ENCODE measurements at regions not wholly inside any gene's neighbourhood (a gene's known extent, or its start where the extent isn't known, plus 50 kb on each side); places are given as distances from the start of the nearest gene placed in this dataset.

GRCh38 chr7:131249483-131249882, 78.2 kb upstream of the MKLN1 start:
- DNase-seq (ENCODE audit: low read depth, low spot score), result no peak

- DNase-seq (ENCODE audit: low read depth, low spot score), result peak; percentile 32
Measured at GRCh38 chr7:131250331-131250730, 77.3 kb upstream of the MKLN1 start.

- no peak for DNase-seq (ENCODE audit: low read depth, low spot score)
Measured at GRCh38 chr7:131251371-131251770, 76.3 kb upstream of the MKLN1 start.

- no peak for DNase-seq (ENCODE audit: low read depth, low spot score)
Measured at GRCh38 chr7:131252976-131253375, 74.7 kb upstream of the MKLN1 start.

- DNase-seq (ENCODE audit: low read depth, low spot score), result no peak
Measured at GRCh38 chr7:131254211-131254610, 73.5 kb upstream of the MKLN1 start.

GRCh38 chr7:131255242-131255641, 72.4 kb upstream of the MKLN1 start:
- no peak for DNase-seq (ENCODE audit: low read depth, low spot score)

- DNase-seq (ENCODE audit: low read depth, low spot score), result no peak
Measured at GRCh38 chr7:131261476-131261994, 66.1 kb upstream of the MKLN1 start.

- DNase-seq (ENCODE audit: low read depth, low spot score), result no peak
Measured at GRCh38 chr7:131265227-131265626, 62.4 kb upstream of the MKLN1 start.

- DNase-seq (ENCODE audit: low read depth, low spot score), result no peak
Measured at GRCh38 chr7:131267631-131268030, 60.0 kb upstream of the MKLN1 start.

- no peak for DNase-seq (ENCODE audit: low read depth, low spot score)
Measured at GRCh38 chr7:131268906-131269305, 58.8 kb upstream of the MKLN1 start.

- no peak for DNase-seq (ENCODE audit: low read depth, low spot score)
Measured at GRCh38 chr7:131272086-131272485, 55.6 kb upstream of the MKLN1 start.

- DNase-seq (ENCODE audit: low read depth, low spot score), result no peak
Measured at GRCh38 chr7:131274986-131275385, 52.7 kb upstream of the MKLN1 start.

- DNase-seq (ENCODE audit: low read depth, low spot score), result no peak
Measured at GRCh38 chr7:131276190-131276589, 51.5 kb upstream of the MKLN1 start.

GRCh38 chr7:131276748-131277147, 50.9 kb upstream of the MKLN1 start:
- no peak for DNase-seq (ENCODE audit: low read depth, low spot score)

Data from ELF-1 (cell line).